Duodenal mucosa (tissue), 2 donors: ENCODE measurements at regions not wholly inside any gene's neighbourhood (a gene's known extent, or its start where the extent isn't known, plus 50 kb on each side); places are given as distances from the start of the nearest gene placed in this dataset.

ENCODE experiments used
- H3K27ac ChIP-seq: one replicate; pipeline ENCODE4 v1.7.0; 2013; ENCODE audit warnings: low read depth, low read length
- H3K27me3 ChIP-seq, 2 donors: one replicate each; pipeline ENCODE4 v1.7.0; 2013; ENCODE audit warnings: low read length in 2 of 2, control low read depth in 1 of 2; ENCODE audit not compliant: insufficient read depth in 2 of 2, control insufficient read depth in 1 of 2
- H3K36me3 ChIP-seq, 2 donors: one replicate each; pipeline ENCODE4 v1.7.0; 2013; ENCODE audit warnings: low read length in 2 of 2, control low read depth in 1 of 2; ENCODE audit not compliant: insufficient read depth in 2 of 2, control insufficient read depth in 1 of 2
- H3K4me1 ChIP-seq, 2 donors: one replicate each; pipeline ENCODE4 v1.7.0; 2013; ENCODE audit warnings: low read length in 2 of 2, control low read depth in 1 of 2; ENCODE audit not compliant: insufficient read depth in 2 of 2, control insufficient read depth in 1 of 2
- H3K4me3 ChIP-seq, 2 donors: one replicate each; pipeline ENCODE4 v1.7.0; 2013; ENCODE audit warnings: low read length in 2 of 2, low read depth in 1 of 2
- H3K9ac ChIP-seq, 2 donors: one replicate each; pipeline ENCODE4 v1.7.0; 2013; ENCODE audit warnings: low read length in 2 of 2, low read depth in 1 of 2
- H3K9me3 ChIP-seq, 2 donors: one replicate each; pipeline ENCODE4 v1.7.0; 2013; ENCODE audit warnings: low read length in 2 of 2, control low read depth in 1 of 2; ENCODE audit not compliant: control insufficient read depth in 1 of 2

DNA sequence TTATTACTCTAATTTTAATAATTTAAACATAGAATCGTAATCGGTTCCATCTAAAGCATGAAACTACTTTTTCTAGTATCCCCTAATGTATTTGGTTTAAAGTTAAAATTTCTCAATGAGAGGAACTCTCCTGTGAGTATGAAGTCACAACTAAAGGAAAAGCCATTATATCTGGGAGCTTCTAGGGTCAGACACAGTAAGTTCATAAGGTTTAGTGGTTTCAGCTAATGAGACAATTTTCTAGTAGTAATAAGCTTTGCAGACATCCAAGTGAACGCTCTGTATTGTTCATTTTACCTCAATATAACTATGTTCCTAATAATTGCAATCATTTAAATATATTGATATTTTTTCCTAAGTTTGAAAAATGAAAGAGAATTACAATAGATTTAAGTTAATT is 364.4 kb upstream of the CDH9 start:
- no peak overlapping the region for H3K9ac ChIP-seq
- H3K27ac ChIP-seq, result no peak overlapping the region
- H3K4me3 ChIP-seq, result no peak overlapping the region
- H3K9me3 ChIP-seq, result peaks cover 0 to 2% of the 10 kb centered on the region in 2 donors
- H3K36me3 ChIP-seq, result no peaks in the 10 kb centered on the region
- no peaks in the 10 kb centered on the region for H3K4me1 ChIP-seq
- H3K27me3 ChIP-seq, result no peaks in the 10 kb centered on the region

DNA sequence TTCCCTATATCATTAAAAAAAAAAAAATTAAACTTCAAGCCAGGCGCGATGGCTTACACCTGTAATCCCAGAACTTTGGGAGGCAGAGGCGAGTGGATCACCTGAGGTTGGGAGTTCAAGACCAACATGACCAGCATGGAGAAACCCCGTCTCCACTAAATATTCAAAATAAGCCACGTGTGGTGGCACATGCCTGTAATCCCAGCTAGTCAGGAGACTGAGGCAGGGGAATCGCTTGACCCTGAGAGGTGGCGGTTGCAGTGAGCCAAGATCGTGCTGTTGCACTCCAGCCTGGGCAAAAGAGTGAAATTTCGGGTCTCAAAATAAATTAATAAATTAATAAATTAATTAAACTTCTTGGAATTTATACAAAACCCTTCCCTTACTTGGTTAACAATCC is 358.6 kb upstream of the CDH9 start:
- H3K4me3 ChIP-seq, result no peak overlapping the region
- H3K36me3 ChIP-seq, result no peaks in the 10 kb centered on the region
- H3K27ac ChIP-seq, result no peak overlapping the region
- H3K27me3 ChIP-seq, result no peaks in the 10 kb centered on the region
- H3K9ac ChIP-seq, result no peak overlapping the region
- H3K4me1 ChIP-seq, result no peaks in the 10 kb centered on the region
- H3K9me3 ChIP-seq, result peaks cover 0 to 5% of the 10 kb centered on the region in 2 donors

DNA sequence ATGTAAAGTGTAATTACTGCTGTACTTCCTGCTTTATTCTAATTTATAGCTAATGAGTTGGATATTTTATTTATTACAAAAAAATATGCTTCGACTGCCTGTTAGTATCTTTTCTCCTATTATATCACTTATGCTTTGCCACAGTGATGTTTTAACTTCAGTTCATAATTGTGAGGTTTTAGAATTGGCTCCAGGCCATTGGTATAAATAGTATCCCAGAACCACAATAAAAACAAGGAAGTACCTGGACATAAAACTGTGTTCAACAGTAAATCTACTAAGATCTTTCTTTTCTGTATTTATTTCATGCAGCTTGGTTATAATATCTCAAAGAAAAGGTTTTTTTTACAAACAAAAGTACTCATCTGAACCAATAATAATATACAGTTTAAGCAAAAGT is 354.3 kb upstream of the CDH9 start:
- H3K27me3 ChIP-seq, result no peaks in the 10 kb centered on the region
- H3K9me3 ChIP-seq, result peaks cover 0 to 8% of the 10 kb centered on the region in 2 donors
- H3K36me3 ChIP-seq, result no peaks in the 10 kb centered on the region
- H3K9ac ChIP-seq, result no peak overlapping the region
- no peak overlapping the region for H3K27ac ChIP-seq
- no peak overlapping the region for H3K4me3 ChIP-seq
- no peaks in the 10 kb centered on the region for H3K4me1 ChIP-seq

DNA sequence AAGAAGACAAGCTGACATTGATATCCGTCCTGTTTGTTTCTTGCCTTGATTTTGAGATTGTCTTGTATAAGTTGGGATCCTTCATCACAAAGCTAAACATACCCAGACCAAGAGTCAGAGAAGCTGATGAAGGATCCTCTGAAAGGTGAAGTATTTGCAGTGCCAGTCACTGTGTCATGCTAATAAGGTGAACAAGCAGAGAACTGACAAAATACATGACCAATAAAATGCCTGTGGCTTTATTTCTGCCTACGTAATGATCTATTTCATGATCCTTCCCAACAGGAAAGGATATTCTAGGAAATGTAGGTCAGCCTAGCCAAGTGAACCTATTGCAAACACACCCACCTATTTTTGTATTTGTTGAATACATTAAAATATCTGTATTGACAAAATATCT is 351.3 kb upstream of the CDH9 start:
- peaks cover 13 to 16% of the 10 kb centered on the region in 2 donors for H3K9me3 ChIP-seq
- no peaks in the 10 kb centered on the region for H3K4me1 ChIP-seq
- no peaks in the 10 kb centered on the region for H3K27me3 ChIP-seq
- no peak overlapping the region for H3K9ac ChIP-seq
- no peak overlapping the region for H3K27ac ChIP-seq
- no peaks in the 10 kb centered on the region for H3K36me3 ChIP-seq
- no peak overlapping the region for H3K4me3 ChIP-seq

DNA sequence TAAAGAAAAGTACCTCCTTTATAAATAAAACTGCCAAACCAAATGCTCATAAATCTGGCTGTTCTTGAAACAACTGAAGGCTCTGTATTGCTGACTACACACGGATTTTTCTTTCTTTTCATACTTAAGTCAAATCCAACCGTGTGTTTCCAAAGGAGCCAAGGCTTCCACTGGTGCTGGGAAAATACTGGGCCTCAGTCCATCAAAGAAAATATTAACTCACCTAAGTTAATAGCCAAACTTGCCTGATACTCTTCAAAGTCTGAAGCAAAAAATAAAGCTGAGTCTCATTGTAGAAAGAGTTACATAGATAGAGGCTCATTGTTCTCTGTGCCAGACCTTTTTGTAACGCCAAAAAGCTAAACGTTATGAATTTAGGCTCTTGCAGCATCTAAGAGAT is 350.4 kb upstream of the CDH9 start:
- Histone ChIP-seq H3K27ac (no peak overlapping the region), H3K9me3 (peaks cover 13 to 16% of the 10 kb centered on the region in 2 donors), H3K36me3 (no peaks in the 10 kb centered on the region), H3K27me3 (no peaks in the 10 kb centered on the region), H3K9ac (no peak overlapping the region), H3K4me3 (no peak overlapping the region), H3K4me1 (no peaks in the 10 kb centered on the region)

DNA sequence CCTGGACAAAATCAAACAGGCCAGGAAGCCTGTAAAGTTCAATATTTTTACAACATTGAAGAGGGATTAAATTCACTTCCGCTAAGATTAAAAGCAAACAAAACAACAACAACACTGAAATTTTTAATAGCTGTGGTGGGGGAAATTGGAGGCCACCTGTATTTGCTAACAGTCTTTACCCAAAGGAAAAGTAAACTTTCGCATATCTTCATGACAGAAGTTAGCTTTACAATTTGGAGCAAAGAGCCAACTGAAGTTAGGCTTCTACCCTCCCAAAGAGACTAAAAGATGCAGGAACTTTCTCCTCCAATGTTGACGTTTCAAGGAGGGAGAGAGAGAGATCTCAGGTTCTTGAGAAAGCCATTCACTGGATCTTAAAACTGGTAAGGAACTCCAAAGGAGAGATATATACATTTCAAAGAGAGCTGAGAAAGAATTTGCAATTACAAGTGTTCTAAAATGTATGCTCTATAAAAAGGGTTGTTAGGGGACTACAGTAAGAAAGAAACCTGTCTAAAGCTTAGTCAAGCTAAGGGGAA is 349.2 kb upstream of the CDH9 start:
- Histone ChIP-seq H3K9ac (no peak overlapping the region), H3K9me3 (peaks cover 13 to 16% of the 10 kb centered on the region in 2 donors), H3K36me3 (no peaks in the 10 kb centered on the region), H3K4me3 (no peak overlapping the region), H3K27ac (no peak overlapping the region), H3K27me3 (no peaks in the 10 kb centered on the region), H3K4me1 (no peaks in the 10 kb centered on the region)

DNA sequence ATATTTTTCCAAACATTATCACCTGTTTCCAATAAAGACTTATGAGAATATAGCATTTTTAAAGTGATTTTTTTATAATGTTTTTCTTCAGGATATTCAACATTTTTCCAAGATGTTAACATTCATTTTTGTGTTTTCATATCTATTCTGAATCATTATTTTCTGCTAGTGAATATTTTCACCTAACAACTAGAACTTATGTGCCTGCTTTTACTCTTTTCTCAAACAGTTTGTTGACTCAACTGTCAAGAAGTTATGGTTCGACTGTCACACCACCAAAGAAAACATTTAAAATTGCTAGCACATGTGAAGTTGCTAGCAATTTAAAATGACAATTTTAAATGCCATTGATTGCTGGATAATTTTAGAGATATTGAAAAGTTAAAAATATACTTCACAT is 343.3 kb upstream of the CDH9 start:
- H3K27me3 ChIP-seq, result no peaks in the 10 kb centered on the region

DNA sequence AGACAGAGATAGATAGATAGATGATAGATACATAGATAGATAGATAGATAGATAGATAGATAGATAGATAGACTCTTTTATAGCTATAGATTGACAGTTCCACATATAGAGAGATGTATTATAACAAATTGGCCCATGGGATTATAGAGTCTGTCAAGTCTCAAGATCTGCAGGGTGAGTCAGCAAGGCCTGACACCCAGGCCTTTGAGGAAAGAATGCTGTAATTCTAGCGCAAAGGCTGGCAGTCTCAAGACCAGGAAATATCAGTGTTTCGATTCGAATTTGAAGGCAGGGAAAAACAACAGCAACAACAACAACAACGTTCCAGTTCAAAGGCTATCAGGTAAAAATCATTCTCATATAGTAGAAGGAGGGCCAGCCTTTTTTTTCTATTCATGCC is 339.2 kb upstream of the CDH9 start:
- no peaks in the 10 kb centered on the region for H3K4me1 ChIP-seq
- H3K9ac ChIP-seq, result no peak overlapping the region
- no peak overlapping the region for H3K4me3 ChIP-seq
- H3K27me3 ChIP-seq, result no peaks in the 10 kb centered on the region
- peaks cover 7 to 8% of the 10 kb centered on the region in 2 donors for H3K9me3 ChIP-seq
- no peak overlapping the region for H3K27ac ChIP-seq
- H3K36me3 ChIP-seq, result no peaks in the 10 kb centered on the region

More for the DNA sequence above, 343.3 kb upstream of the CDH9 start:
- Histone ChIP-seq H3K9me3 (peaks cover 10 to 19% of the 10 kb centered on the region in 2 donors), H3K4me3 (no peak overlapping the region), H3K36me3 (no peaks in the 10 kb centered on the region), H3K9ac (no peak overlapping the region), H3K27ac (no peak overlapping the region), H3K4me1 (no peaks in the 10 kb centered on the region)

DNA sequence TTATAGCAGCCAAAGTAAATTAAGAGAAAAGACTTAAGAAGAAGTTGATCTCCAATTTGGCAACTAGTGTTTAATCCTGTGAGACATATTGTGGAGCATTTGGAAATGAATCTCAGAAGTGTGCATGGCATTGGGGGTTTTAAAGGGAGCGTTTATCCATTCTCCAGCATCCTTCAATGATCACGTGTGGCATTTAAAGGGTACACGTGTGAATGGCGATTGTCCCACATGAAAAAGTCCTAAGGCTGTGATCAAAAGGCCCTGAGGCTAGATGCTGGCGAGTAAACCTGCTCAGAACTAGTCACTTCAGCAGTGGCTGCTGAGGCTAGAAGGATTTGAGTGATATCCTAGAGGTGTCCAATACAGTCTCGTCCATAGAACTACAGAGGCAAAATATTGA is 315.6 kb upstream of the CDH9 start:
- Histone ChIP-seq H3K27ac (no peak overlapping the region), H3K27me3 (no peaks in the 10 kb centered on the region), H3K4me3 (no peak overlapping the region), H3K36me3 (no peaks in the 10 kb centered on the region), H3K4me1 (no peaks in the 10 kb centered on the region), H3K9me3 (peaks cover 9 to 15% of the 10 kb centered on the region in 2 donors), H3K9ac (no peak overlapping the region)

DNA sequence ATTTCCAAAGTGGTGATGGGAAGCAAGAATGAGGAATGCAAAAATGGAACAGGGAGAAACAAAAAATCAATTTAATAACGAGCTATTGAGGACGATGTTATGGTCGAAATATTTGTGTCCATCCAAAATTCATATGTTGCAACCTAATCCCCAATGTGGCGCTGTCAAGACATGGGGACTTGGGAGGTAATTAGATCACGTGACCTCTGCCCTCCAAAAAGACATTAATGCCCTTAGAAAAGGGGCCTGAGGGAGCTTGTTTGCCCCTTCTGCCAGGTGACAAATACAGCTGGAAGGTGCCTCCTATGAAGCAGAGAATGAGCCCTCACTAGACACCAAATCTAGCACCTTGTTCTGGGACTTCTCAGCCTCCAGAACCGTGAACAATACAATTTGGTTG is 315.2 kb upstream of the CDH9 start:
- Histone ChIP-seq H3K4me3 (no peak overlapping the region), H3K4me1 (no peaks in the 10 kb centered on the region), H3K27ac (no peak overlapping the region), H3K9me3 (peaks cover 9 to 15% of the 10 kb centered on the region in 2 donors), H3K36me3 (no peaks in the 10 kb centered on the region), H3K9ac (no peak overlapping the region), H3K27me3 (no peaks in the 10 kb centered on the region)

DNA sequence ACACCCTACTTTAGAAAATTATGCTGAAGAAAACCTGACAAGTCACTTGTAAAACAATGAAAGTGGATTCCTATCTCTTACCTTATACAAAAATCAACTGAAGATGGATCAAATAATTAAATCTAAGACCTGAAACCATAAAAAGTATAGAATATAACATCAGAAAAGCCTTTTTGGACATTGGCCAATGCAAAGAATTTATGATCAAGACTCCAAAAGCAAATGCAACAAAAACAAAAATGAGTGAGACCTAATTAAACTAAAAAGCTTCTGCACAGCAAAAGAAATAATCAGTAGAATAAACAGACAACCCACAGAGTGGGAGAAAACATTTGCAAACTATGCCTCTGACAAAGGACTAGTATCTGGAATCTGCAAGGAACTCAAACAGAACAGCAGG is 303.0 kb upstream of the CDH9 start:
- no peak overlapping the region for H3K9ac ChIP-seq
- peaks cover 3 to 5% of the 10 kb centered on the region in 2 donors for H3K9me3 ChIP-seq
- H3K27me3 ChIP-seq, result no peaks in the 10 kb centered on the region
- no peak overlapping the region for H3K27ac ChIP-seq
- no peak overlapping the region for H3K4me3 ChIP-seq
- no peaks in the 10 kb centered on the region for H3K4me1 ChIP-seq
- H3K36me3 ChIP-seq, result no peaks in the 10 kb centered on the region
